Kidney (tissue), 13 donors: ENCODE measurements at regions not wholly inside any gene's neighbourhood (a gene's known extent, or its start where the extent isn't known, plus 50 kb on each side); places are given as distances from the start of the nearest gene placed in this dataset.

Experiments
- DNase-seq, 5 donors: peaks; one replicate each; pipeline ENCODE4 v3.0.0-alpha.2; 2013 to 2020
- FAIRE-seq: peaks from 2 replicates; lab custom pipeline; 2012; peaks lifted over from hg19 to GRCh38; lab: Jason Lieb, UNC
- H3K27ac ChIP-seq, 2 donors: one replicate each; pipeline ENCODE4 v1.7.0; 2013; ENCODE audit warnings: low read depth in 2 of 2, low read length in 2 of 2, inconsistent platforms in 1 of 2
- H3K27me3 ChIP-seq: one replicate; pipeline ENCODE4 v1.7.1; 2013; ENCODE audit warnings: low read length, inconsistent platforms; ENCODE audit not compliant: control insufficient read depth, insufficient read depth
- H3K36me3 ChIP-seq, 3 donors: one replicate each; pipeline versions ENCODE4 v1.7.0 to v1.7.1; 2013; ENCODE audit warnings: low read length in 3 of 3, control low read depth in 1 of 3, inconsistent platforms in 1 of 3; ENCODE audit not compliant: insufficient read depth in 3 of 3, control insufficient read depth in 2 of 3
- H3K4me1 ChIP-seq, 3 donors: one replicate each; pipeline versions ENCODE4 v1.7.0 to v1.7.1; 2013; ENCODE audit warnings: low read length in 3 of 3, inconsistent platforms in 1 of 3, low read depth in 1 of 3; ENCODE audit not compliant: control insufficient read depth in 2 of 3, insufficient read depth in 2 of 3
- H3K4me3 ChIP-seq, 3 donors: one replicate each; pipeline versions ENCODE4 v1.7.0 to v1.8.1; 2013; ENCODE audit warnings: low read length in 3 of 3, control low read depth in 1 of 3, inconsistent platforms in 1 of 3
- H3K9ac ChIP-seq, 3 donors: one replicate each; pipeline versions ENCODE4 v1.7.0 to v1.7.1; 2013; ENCODE audit warnings: low read length in 3 of 3, control low read depth in 1 of 3, inconsistent platforms in 1 of 3
- H3K9me3 ChIP-seq, 3 donors: one replicate each; pipeline versions ENCODE4 v1.7.0 to v1.7.1; 2013; ENCODE audit warnings: low read length in 3 of 3, control low read depth in 1 of 3, inconsistent platforms in 1 of 3; ENCODE audit not compliant: control insufficient read depth in 2 of 3, insufficient read depth in 1 of 3
- CTCF ChIP-seq: IDR thresholded peaks from 3 replicates; pipeline ENCODE4 v1.5.1; 2012; ENCODE audit warnings: mild to moderate bottlenecking, moderate library complexity, borderline replicate concordance; ENCODE audit not compliant: insufficient read depth; ENCODE audit errors: extremely low read depth
- intact Hi-C: fragments of 100-400 bp; cut with DNase I; formaldehyde crosslinking; loops from one replicate; pipeline ENCODE4 v1.11.1; 2022
- donor health status: control.
- donor health status: control.
- donor health status: control.
- donor health status: control.
- donor health status: control.
- donor health status: DM: yes; HTN: yes; CAD: no.
- donor health status: Normal renal cell carcinoma (clear cell type).

- Histone ChIP-seq H3K27me3 (no peaks in the 10 kb centered on the region), H3K27ac (no peak overlapping the region), H3K4me3 (no peak overlapping the region), H3K9ac (no peak overlapping the region), H3K4me1 (no peaks in the 10 kb centered on the region), H3K36me3 (no peaks in the 10 kb centered on the region), H3K9me3 (peaks cover 0 to 2% (median under 1%) of the 10 kb centered on the region in 3 donors)
- intact Hi-C loops = no loop called here
- no peak for TF ChIP-seq CTCF
- no peak for DNase-seq
- no peak for FAIRE-seq
These were observed 331.1 kb upstream of the MTPN start for GRCh38 chr7:136308230-136308629.

- intact Hi-C loops = no loop called here
These were observed 326.0 kb upstream of the MTPN start for GRCh38 chr7:136303162-136303561.

GRCh38 chr7:136302049-136302448 is 324.9 kb upstream of the MTPN start:
- intact Hi-C loops = no loop called here
- no peak overlapping the region for H3K27ac ChIP-seq
- no peak overlapping the region for H3K4me3 ChIP-seq
- no peaks in the 10 kb centered on the region for H3K27me3 ChIP-seq
- FAIRE-seq (no peak), DNase-seq (no peak)
- no peaks in the 10 kb centered on the region for H3K36me3 ChIP-seq
- no peak overlapping the region for H3K9ac ChIP-seq
- peaks cover 0 to 2% (median 0%) of the 10 kb centered on the region in 3 donors for H3K9me3 ChIP-seq
- no peak for TF ChIP-seq CTCF
- H3K4me1 ChIP-seq = no peaks in the 10 kb centered on the region

More at GRCh38 chr7:136303162-136303561, 326.0 kb upstream of the MTPN start:
- Histone ChIP-seq H3K27ac (no peak overlapping the region), H3K4me1 (no peaks in the 10 kb centered on the region), H3K9ac (no peak overlapping the region), H3K4me3 (no peak overlapping the region), H3K27me3 (no peaks in the 10 kb centered on the region), H3K36me3 (no peaks in the 10 kb centered on the region), H3K9me3 (peaks cover 0 to 2% (median 0%) of the 10 kb centered on the region in 3 donors)
- no peak for DNase-seq
- TF ChIP-seq CTCF = no peak
- no peak for FAIRE-seq

- no peak for TF ChIP-seq CTCF
- H3K4me1 ChIP-seq = no peaks in the 10 kb centered on the region
- DNase-seq (no peak), FAIRE-seq (no peak)
- H3K27me3 ChIP-seq = no peaks in the 10 kb centered on the region
- H3K36me3 ChIP-seq = no peaks in the 10 kb centered on the region
- no peak overlapping the region for H3K27ac ChIP-seq
- no peaks in the 10 kb centered on the region for H3K9me3 ChIP-seq
- no peak overlapping the region for H3K4me3 ChIP-seq
- intact Hi-C loops = no loop called here
- H3K9ac ChIP-seq = no peak overlapping the region
These were observed 317.8 kb upstream of the MTPN start for GRCh38 chr7:136294977-136295376.
